Transverse colon (tissue), 4 donors: ENCODE measurements at regions not wholly inside any gene's neighbourhood (a gene's known extent, or its start where the extent isn't known, plus 50 kb on each side); places are given as distances from the start of the nearest gene placed in this dataset.

Experiments used
- DNase-seq: peaks from one replicate; pipeline ENCODE4 v3.0.0-alpha.2; 2019
- H3K27ac ChIP-seq, 4 donors: fragments of 200-600 bp; sonication (generic); 2 replicates each; pipeline ENCODE4 v1.5.1; 2016 to 2018; ENCODE audit warnings: inconsistent platforms in 4 of 4
- H3K27me3 ChIP-seq: fragments of 200-600 bp; sonication (generic); 2 replicates; pipeline ENCODE4 v1.5.1; 2017; ENCODE audit warnings: inconsistent platforms
- H3K36me3 ChIP-seq, 4 donors: fragments of 200-600 bp; sonication (generic); 2 replicates each; pipeline ENCODE4 v1.5.1; 2017 to 2019; ENCODE audit warnings: inconsistent platforms in 4 of 4
- H3K4me1 ChIP-seq, 4 donors: fragments of 200-600 bp; sonication (generic); 2 replicates each; pipeline ENCODE4 v1.5.1; 2017 to 2020; ENCODE audit warnings: inconsistent platforms in 4 of 4
- H3K4me3 ChIP-seq, 4 donors: fragments of 200-600 bp; sonication (generic); 1 replicate in 1 of 4; 2 replicates in 3 of 4; pipeline versions ENCODE4 v1.5.1 to v1.6.1; 2017 to 2019; ENCODE audit warnings: inconsistent platforms in 4 of 4
- H3K9me3 ChIP-seq, 2 donors: fragments of 200-600 bp; sonication (generic); 2 replicates each; pipeline ENCODE4 v1.5.1; 2017 to 2019; ENCODE audit warnings: inconsistent platforms in 2 of 2
- EP300 ChIP-seq: sonication (generic); formaldehyde crosslinking; IDR thresholded peaks from one replicate; pipeline ENCODE4 v1.6.1; 2017; ENCODE audit warnings: antibody characterized with exemption, low read depth
- POLR2A ChIP-seq: fragments of 450-650 bp; IDR thresholded peaks from one replicate; pipeline ENCODE4 v1.6.1; 2016; ENCODE audit warnings: antibody characterized with exemption, mild to moderate bottlenecking, moderate library complexity
- POLR2AphosphoS5 ChIP-seq, 3 donors: sonication (generic); formaldehyde crosslinking; IDR thresholded peaks; one replicate each; pipeline ENCODE4 v1.6.1; 2016; ENCODE audit warnings: antibody characterized with exemption in 3 of 3
- WGBS, 2 donors: methylation state at CpG; one replicate each; pipeline ENCODE4 v1.1.5; 2018; ENCODE audit warnings: low coverage in 1 of 2; 5-methylcytosine and 5-hydroxymethylcytosine counted together
- in situ Hi-C, 4 donors: fragments of 200-750 bp; cut with MboI; loops; one replicate each; pipeline versions ENCODE4 v1.15.0 to v1.15.1; 2017; ENCODE audit warnings: low sequenced_read_pairs in 3 of 4, low pct_ligation_motif_present in 1 of 4, low pct_unique_long_range_greater_than_20kb in 1 of 4
- intact Hi-C: fragments of 100-400 bp; cut with DNase I; formaldehyde crosslinking; loops from one replicate; pipeline ENCODE4 v1.15.1; 2023; ENCODE audit warnings: low total_unique reads
- TF ChIP-seq, protein P1 (sequence below), 5 experiments: fragments of 200-600 bp in 3 of 5; fragments of 450-650 bp in 2 of 5; sonication (generic) in 3 of 5; IDR thresholded peaks; 1 replicate in 2 of 5; 2 replicates in 3 of 5; pipeline ENCODE4 v1.5.1; 2016 to 2017; ENCODE audit warnings: antibody characterized with exemption in 5 of 5, inconsistent platforms in 3 of 5, mild to moderate bottlenecking in 2 of 5, moderate library complexity in 1 of 5

DNA sequence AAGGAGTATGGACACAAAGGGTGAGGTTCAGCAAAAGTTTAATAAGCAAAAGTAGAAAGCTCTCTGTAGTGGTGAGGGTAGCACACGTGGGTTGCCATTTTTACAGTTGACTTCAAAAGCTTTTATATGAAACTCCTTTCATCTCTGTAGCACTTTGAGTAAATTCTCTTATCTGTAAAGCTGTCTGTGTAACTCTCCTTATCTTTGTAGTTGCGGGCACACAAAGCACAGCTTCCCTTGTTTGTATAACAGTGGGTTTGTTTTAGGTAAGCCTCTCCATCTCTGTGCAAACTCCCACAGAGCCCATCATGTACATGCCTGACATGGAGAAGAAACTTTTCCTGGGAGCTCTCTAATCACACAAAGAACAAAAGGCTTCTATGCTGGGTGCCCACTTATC is 325.9 kb upstream of the PABPC5 start:
- TF ChIP-seq EP300 (no peak), POLR2A (no peak), POLR2AphosphoS5 (IDR thresholded peaks at IDR 0.05) (no peak)
- TF ChIP-seq, protein P1, sequence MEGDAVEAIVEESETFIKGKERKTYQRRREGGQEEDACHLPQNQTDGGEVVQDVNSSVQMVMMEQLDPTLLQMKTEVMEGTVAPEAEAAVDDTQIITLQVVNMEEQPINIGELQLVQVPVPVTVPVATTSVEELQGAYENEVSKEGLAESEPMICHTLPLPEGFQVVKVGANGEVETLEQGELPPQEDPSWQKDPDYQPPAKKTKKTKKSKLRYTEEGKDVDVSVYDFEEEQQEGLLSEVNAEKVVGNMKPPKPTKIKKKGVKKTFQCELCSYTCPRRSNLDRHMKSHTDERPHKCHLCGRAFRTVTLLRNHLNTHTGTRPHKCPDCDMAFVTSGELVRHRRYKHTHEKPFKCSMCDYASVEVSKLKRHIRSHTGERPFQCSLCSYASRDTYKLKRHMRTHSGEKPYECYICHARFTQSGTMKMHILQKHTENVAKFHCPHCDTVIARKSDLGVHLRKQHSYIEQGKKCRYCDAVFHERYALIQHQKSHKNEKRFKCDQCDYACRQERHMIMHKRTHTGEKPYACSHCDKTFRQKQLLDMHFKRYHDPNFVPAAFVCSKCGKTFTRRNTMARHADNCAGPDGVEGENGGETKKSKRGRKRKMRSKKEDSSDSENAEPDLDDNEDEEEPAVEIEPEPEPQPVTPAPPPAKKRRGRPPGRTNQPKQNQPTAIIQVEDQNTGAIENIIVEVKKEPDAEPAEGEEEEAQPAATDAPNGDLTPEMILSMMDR (IDR thresholded peaks at IDR 0.05), result no peak
- DNase-seq, result no peak
- Histone ChIP-seq H3K4me1 (no peaks in the 10 kb centered on the region), H3K36me3 (no peaks in the 10 kb centered on the region), H3K4me3 (no peak overlapping the region), H3K9me3 (no peaks in the 10 kb centered on the region), H3K27ac (no peak overlapping the region), H3K27me3 (no peaks in the 10 kb centered on the region)
- intact Hi-C loops (no loop called here), in situ Hi-C loops (no loop called here)
- 24 to 33% methylated on average over 1 to 2 of the region's 2 CpGs for WGBS, 2 donors

DNA sequence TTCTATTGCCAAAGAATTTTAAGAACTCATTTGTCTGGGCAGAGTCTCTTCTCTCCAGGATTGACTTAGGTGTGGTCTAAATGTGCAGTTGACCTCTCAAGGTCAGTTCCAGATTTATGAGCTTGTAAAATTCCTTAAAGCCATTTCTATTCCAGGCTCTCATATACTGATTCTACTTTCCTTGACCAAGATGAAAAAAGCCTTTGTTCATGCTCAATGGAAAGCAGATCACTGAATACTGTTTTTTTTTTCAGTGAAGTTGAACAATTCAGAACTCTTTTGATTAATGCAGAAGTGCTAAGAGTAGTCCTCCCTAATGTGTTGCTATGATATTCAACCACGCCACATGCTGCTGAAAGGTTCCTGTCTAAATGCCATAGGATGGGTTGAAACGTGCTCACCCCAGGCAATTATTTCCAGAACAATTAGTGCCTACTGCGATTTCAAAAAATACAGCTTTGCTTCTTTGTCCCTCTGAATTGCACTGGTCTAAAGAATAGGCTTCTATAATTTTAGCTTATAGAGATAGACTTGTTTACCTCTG is 312.4 kb upstream of the PABPC5 start:
- Histone ChIP-seq H3K9me3 (no peaks in the 10 kb centered on the region), H3K27ac (no peak overlapping the region), H3K4me3 (no peak overlapping the region), H3K4me1 (no peaks in the 10 kb centered on the region), H3K27me3 (no peaks in the 10 kb centered on the region), H3K36me3 (no peaks in the 10 kb centered on the region)
- DNase-seq, result no peak
- in situ Hi-C loops (no loop called here), intact Hi-C loops (no loop called here)
- 39% methylated on average over 3 of the region's 3 CpGs; no CpG with 5 or more reads in 1 of the 2 donors for WGBS, 2 donors
- TF ChIP-seq EP300 (no peak), POLR2AphosphoS5 (IDR thresholded peaks at IDR 0.05) (no peak), POLR2A (no peak)
- TF ChIP-seq, protein P1 (IDR thresholded peaks at IDR 0.05), result no peak

DNA sequence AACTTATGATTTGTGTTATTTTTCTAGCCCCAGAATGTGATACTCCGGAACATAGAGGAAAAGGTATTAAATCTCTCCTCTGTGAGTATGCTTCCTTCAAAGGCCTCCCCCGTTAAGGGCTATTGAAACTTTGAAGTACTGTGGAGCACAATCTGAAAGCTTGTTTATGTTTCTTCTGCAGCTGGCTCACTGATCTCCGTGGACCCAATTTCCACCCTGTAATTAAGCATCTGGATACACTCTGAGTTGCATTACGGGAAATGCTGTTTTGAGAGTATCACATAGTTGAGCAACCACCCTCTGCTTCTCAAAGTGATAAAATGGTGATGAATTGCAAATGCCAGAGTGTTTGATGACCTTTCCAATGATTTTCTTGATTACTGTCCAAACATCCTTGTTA is 296.8 kb upstream of the PABPC5 start:
- DNase-seq, result no peak
- Histone ChIP-seq H3K36me3 (no peaks in the 10 kb centered on the region), H3K27me3 (no peaks in the 10 kb centered on the region), H3K27ac (no peak overlapping the region), H3K4me1 (no peaks in the 10 kb centered on the region), H3K9me3 (no peaks in the 10 kb centered on the region), H3K4me3 (no peak overlapping the region)
- intact Hi-C loops, result no loop called here
- 44% methylated on average over 4 of the region's 4 CpGs; no CpG with 5 or more reads in 1 of the 2 donors for WGBS, 2 donors
- no peak for TF ChIP-seq EP300
- in situ Hi-C loops, result no loop called here
